NCI-H187 (cell line): ENCODE measurements at regions not wholly inside any gene's neighbourhood (a gene's known extent, or its start where the extent isn't known, plus 50 kb on each side); places are given as distances from the start of the nearest gene placed in this dataset.
A peak's percentile ranks its signal among the peaks of the same experiment; 100 is the strongest.

Experiments
- DNase-seq, 2 experiments: peaks; one replicate each; lab custom pipeline; 2025; lab: John Stamatoyannopoulos, UW

GRCh38 chr12:127531542-127531941 is 735.4 kb upstream of the TMEM132C start:
- no peak for DNase-seq

GRCh38 chr12:127533353-127533752 is 733.6 kb upstream of the TMEM132C start:
- no peak for DNase-seq

- DNase-seq: no peak
These were observed 730.0 kb upstream of the TMEM132C start for GRCh38 chr12:127536833-127537428.

- DNase-seq: no peak
These were observed 728.7 kb upstream of the TMEM132C start for GRCh38 chr12:127538316-127538715.

- no peak for DNase-seq
These were observed 727.6 kb upstream of the TMEM132C start for GRCh38 chr12:127539226-127539858.

- DNase-seq: no peak
These were observed 724.6 kb upstream of the TMEM132C start for GRCh38 chr12:127542391-127542790.

GRCh38 chr12:127542931-127543330 is 724.0 kb upstream of the TMEM132C start:
- DNase-seq: no peak

- no peak for DNase-seq
These were observed 720.1 kb upstream of the TMEM132C start for GRCh38 chr12:127546721-127547505.

- no peak for DNase-seq
These were observed 718.8 kb upstream of the TMEM132C start for GRCh38 chr12:127548123-127548553.

- no peak for DNase-seq
These were observed 716.7 kb upstream of the TMEM132C start for GRCh38 chr12:127550271-127550670.

- no peak for DNase-seq
These were observed 714.1 kb upstream of the TMEM132C start for GRCh38 chr12:127552838-127553237.

- no peak for DNase-seq
These were observed 711.9 kb upstream of the TMEM132C start for GRCh38 chr12:127555071-127555470.

- no peak for DNase-seq
These were observed 710.6 kb upstream of the TMEM132C start for GRCh38 chr12:127556231-127556886.

GRCh38 chr12:127558361-127558760 is 708.6 kb upstream of the TMEM132C start:
- no peak for DNase-seq

- DNase-seq: peak; percentile 59 to 60
These were observed 707.5 kb upstream of the TMEM132C start for GRCh38 chr12:127559349-127560040.

- no peak for DNase-seq
These were observed 706.9 kb upstream of the TMEM132C start for GRCh38 chr12:127560041-127560478.

GRCh38 chr12:127562816-127563215 is 704.2 kb upstream of the TMEM132C start:
- no peak for DNase-seq

GRCh38 chr12:127565241-127565640 is 701.7 kb upstream of the TMEM132C start:
- DNase-seq: no peak

- no peak for DNase-seq
These were observed 699.4 kb upstream of the TMEM132C start for GRCh38 chr12:127567531-127567930.

- no peak for DNase-seq
These were observed 696.6 kb upstream of the TMEM132C start for GRCh38 chr12:127570387-127570786.

GRCh38 chr12:127570793-127571360 is 696.1 kb upstream of the TMEM132C start:
- no peak for DNase-seq

GRCh38 chr12:127571578-127571977 is 695.4 kb upstream of the TMEM132C start:
- no peak for DNase-seq
